Chondrocyte (in vitro differentiated cells): ENCODE measurements at regions not wholly inside any gene's neighbourhood (a gene's known extent, or its start where the extent isn't known, plus 50 kb on each side); places are given as distances from the start of the nearest gene placed in this dataset.

Experiments used
- DNase-seq: peaks from one replicate; pipeline ENCODE4 v3.0.0; 2021; ENCODE audit warnings: mixed read lengths, low spot score
- H3K27ac Mint-ChIP-seq: one replicate; pipeline ENCODE4 v1.8.0; 2021; ENCODE audit warnings: mild to moderate bottlenecking, moderate library complexity, mixed read lengths; ENCODE audit not compliant: unreplicated experiment
- H3K27me3 Mint-ChIP-seq: 2 replicates; pipeline ENCODE4 v1.8.0; 2021; ENCODE audit warnings: low read depth, mixed read lengths
- H3K36me3 Mint-ChIP-seq: 2 replicates; pipeline ENCODE4 v1.8.0; 2021; ENCODE audit warnings: low read depth, mixed read lengths
- H3K4me1 Mint-ChIP-seq: 2 replicates; pipeline ENCODE4 v1.8.0; 2021; ENCODE audit warnings: low read depth, mild to moderate bottlenecking, mixed read lengths
- H3K4me3 Mint-ChIP-seq: one replicate; pipeline ENCODE4 v1.8.0; 2021; ENCODE audit warnings: mild to moderate bottlenecking, moderate library complexity, mixed read lengths; ENCODE audit not compliant: unreplicated experiment
- H3K9me3 Mint-ChIP-seq: 2 replicates; pipeline ENCODE4 v1.8.0; 2021; ENCODE audit warnings: low read depth, mixed read lengths
- CTCF ChIP-seq: fragments of 200-600 bp; sonication (generic); IDR thresholded peaks from 2 replicates; pipeline ENCODE4 v1.5.0; 2021; ENCODE audit warnings: antibody characterized with exemption, mild to moderate bottlenecking, moderate library complexity

DNA sequence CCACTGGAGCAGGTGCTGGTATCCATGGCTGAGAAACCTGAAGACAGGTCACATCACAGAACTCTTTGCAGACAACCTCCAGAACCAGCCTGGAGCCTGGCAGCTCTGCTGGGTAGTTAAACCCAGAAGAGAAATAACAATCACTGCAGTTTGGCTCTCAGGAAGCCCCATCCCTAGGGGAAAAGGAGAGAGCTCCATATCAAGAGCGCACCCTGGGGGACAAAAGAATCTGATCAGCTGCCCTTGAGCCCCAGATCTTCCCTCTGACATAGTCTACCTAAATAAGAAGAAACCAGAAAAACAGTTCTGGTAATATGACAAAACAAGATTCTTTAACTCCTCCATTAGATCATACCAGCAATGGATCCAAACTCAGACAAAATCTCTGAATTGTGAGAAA, 823.2 kb upstream of the FRG1 start:
- TF ChIP-seq CTCF: peak; percentile 45
- Mint-ChIP-seq H3K27ac (no peak overlapping the region), H3K4me3 (no peak overlapping the region)

DNA sequence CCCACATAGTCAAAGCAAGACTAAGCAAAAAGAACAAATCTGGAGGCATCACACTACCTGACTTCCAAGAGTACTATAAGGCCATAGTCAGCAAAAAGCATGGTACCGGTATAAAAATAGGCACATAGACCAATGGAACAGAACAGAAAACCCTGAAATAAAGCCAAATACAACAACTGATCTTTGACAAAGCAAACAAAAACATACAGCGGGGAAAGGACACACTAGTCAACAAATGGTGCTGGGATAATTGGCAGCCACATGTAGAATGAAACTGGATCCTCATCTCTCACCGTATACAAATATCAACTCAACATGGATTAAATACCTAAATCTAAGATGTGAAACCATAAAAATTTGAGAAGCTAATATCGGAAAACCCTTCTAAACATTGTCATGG, 819.3 kb upstream of the FRG1 start:
- no peak for TF ChIP-seq CTCF
- DNase-seq: no peak
- H3K27ac Mint-ChIP-seq: no peak overlapping the region
- H3K27me3 Mint-ChIP-seq: no peaks in the 10 kb centered on the region
- peaks cover 14% of the 10 kb centered on the region for H3K9me3 Mint-ChIP-seq
- peaks cover 5% of the 10 kb centered on the region for H3K36me3 Mint-ChIP-seq
- no peak overlapping the region for H3K4me3 Mint-ChIP-seq
- peaks cover 17% of the 10 kb centered on the region for H3K4me1 Mint-ChIP-seq

More for the DNA sequence above, 823.2 kb upstream of the FRG1 start:
- H3K36me3 Mint-ChIP-seq: peaks cover 5% of the 10 kb centered on the region
- H3K4me1 Mint-ChIP-seq: peaks cover 3% of the 10 kb centered on the region
- H3K27me3 Mint-ChIP-seq: no peaks in the 10 kb centered on the region
- DNase-seq: no peak
- peaks cover 11% of the 10 kb centered on the region for H3K9me3 Mint-ChIP-seq

DNA sequence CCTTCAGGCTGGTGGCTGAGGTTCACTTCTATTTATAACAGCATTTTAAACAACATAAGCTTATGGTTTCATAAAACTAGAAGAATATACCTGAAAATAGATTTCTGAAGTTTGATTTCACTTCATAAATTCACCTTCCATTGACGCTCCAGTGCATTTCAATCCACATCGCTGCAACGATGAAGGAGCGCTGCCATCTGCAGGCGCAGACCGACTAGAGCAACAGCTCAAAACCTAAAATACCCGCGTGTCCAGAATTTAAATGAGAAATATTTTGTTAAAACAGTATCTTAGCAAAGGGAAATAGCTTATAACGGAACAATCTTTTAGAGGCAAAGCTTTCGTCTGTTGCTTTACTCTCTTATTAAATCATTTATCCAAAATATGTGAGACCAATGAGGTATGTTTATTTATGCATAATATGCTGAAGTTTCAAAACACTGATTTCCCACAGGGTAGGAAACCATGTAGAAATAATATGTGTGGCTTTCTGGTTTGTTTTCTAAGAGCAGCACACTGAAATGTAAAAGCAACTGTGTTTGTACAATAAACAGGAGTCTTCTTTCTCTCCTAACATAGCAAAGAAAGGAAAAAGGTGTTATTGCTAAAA, 816.4 kb upstream of the FRG1 start:
- H3K4me3 Mint-ChIP-seq: no peak overlapping the region
- no peak overlapping the region for H3K27ac Mint-ChIP-seq
- peaks cover 17% of the 10 kb centered on the region for H3K4me1 Mint-ChIP-seq
- no peak for DNase-seq
- H3K36me3 Mint-ChIP-seq: peaks cover 2% of the 10 kb centered on the region
- H3K9me3 Mint-ChIP-seq: peaks cover 9% of the 10 kb centered on the region
- TF ChIP-seq CTCF: peak; percentile 99
- H3K27me3 Mint-ChIP-seq: no peaks in the 10 kb centered on the region

GRCh38 chr4:189124791-189125190, 815.9 kb upstream of the FRG1 start:
- no peak for TF ChIP-seq CTCF
- Mint-ChIP-seq H3K4me1 (peaks cover 17% of the 10 kb centered on the region), H3K27me3 (no peaks in the 10 kb centered on the region), H3K4me3 (no peak overlapping the region), H3K36me3 (peaks cover 2% of the 10 kb centered on the region), H3K9me3 (peaks cover 9% of the 10 kb centered on the region), H3K27ac (no peak overlapping the region)
- DNase-seq: no peak

- TF ChIP-seq CTCF: no peak
- H3K9me3 Mint-ChIP-seq: peaks cover 9% of the 10 kb centered on the region
- H3K4me1 Mint-ChIP-seq: peaks cover 17% of the 10 kb centered on the region
- H3K27me3 Mint-ChIP-seq: no peaks in the 10 kb centered on the region
- H3K27ac Mint-ChIP-seq: no peak overlapping the region
- H3K36me3 Mint-ChIP-seq: peaks cover 2% of the 10 kb centered on the region
- no peak for DNase-seq
- no peak overlapping the region for H3K4me3 Mint-ChIP-seq
These were observed 814.6 kb upstream of the FRG1 start for GRCh38 chr4:189126040-189126439.
